GM12891 (cell line): ENCODE measurements at regions not wholly inside any gene's neighbourhood (a gene's known extent, or its start where the extent isn't known, plus 50 kb on each side); places are given as distances from the start of the nearest gene placed in this dataset.

Source experiments
- PAX5 ChIP-seq: IDR thresholded peaks from 2 replicates; pipeline ENCODE4 v1.6.1; 2011; ENCODE audit warnings: low read length, moderate library complexity, mild to moderate bottlenecking; ENCODE audit not compliant: insufficient read depth, severe bottlenecking
- POLR2A ChIP-seq: IDR thresholded peaks from 2 replicates; pipeline ENCODE4 v1.6.1; 2011; ENCODE audit warnings: low read depth, low read length, control low read depth
- POLR2AphosphoS5 ChIP-seq: IDR thresholded peaks from 2 replicates; pipeline ENCODE4 v1.6.1; 2011; ENCODE audit warnings: low read depth, low read length, control low read depth
- POU2F2 ChIP-seq: IDR thresholded peaks from 2 replicates; pipeline ENCODE4 v1.6.1; 2011; ENCODE audit warnings: low read depth, mild to moderate bottlenecking, control low read depth, low read length, moderate library complexity

GRCh38 chr3:55368366-55368765 is 118.7 kb downstream of the WNT5A start:
- no peak for TF ChIP-seq POLR2A
- no peak for TF ChIP-seq POLR2AphosphoS5
- no peak for TF ChIP-seq PAX5
- TF ChIP-seq POU2F2, result no peak
